ENCODE measurements at regions not wholly inside any gene's neighbourhood (a gene's known extent, or its start where the extent isn't known, plus 50 kb on each side); places are given as distances from the start of the nearest gene placed in this dataset.
"Not testable (repeated sequence)": the region's sequence is repeated elsewhere in the genome, so short reads cannot be mapped to it uniquely, and the experiment has no call there.

DNA sequence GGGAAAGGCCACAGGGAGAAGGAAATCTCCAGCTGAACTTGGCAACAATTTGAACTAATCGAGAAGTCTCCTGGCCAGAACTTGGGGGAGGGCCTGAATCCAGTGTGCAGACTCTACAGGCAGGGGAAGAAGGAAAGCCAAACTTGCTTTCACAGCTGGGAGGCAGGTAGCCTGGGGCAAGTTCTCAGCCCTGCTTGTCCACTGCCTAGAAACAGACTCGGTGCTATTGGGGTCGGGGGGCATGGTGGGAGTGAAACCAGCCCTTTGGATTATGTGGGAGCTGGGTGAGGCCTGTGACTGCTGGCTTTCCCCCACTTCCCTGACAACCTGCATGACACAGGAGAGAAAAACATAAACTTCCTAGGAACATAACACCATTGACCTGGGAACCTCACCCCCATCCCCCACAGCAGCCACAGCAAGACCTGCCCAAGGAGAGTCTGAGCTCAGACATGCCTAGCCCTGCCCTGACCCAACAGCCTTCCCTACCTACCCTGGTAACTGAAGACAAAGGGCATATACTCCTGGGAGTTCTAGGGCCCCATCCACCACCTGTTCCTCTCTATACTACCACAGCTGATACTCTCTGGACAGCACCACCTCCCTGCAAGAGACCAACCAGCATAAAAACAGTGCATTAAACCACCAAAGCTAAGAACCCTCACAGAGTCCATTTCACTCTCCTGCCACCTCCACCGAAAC, 103.7 kb upstream of the MNS1 start:
- no peak for DNase-seq

DNA sequence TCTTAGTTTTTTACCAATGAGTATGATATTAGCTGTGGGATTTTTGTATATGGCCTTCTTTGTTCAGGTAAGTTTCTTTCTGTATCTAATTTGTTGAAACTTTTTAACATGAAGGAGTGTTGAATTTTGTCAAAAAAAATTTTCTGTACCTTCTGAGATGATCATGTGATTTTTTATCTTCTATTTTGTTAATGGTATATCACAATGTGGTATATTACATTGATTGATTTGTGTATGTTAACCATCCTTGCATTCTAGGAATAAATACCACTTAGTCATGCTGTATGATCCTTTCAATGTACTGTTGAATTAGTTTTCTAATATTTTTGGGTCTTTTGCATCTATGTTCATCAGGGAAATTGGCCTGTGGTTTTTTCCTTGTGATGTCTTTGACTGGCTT, 92.5 kb upstream of the MNS1 start:
- DNase-seq: no peak

DNA sequence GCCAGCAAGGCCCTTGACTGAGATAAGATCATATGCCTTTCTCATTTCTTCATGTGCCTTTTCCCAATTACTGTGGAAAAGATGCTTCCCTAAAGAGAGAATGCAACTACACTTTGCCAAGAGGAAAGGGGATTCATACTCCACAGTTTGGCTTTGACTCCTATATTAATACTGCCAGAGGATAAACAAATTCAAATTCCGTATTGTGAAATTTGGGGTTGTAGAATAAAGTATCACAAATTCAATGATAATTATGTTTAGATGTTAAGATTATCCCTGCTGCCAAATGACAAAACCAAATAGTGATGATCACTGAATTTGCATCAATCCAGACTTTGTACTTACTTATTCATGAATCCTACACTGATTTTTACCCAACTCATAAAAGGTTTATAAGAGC, 88.5 kb upstream of the MNS1 start:
- DNase-seq: no peak

DNA sequence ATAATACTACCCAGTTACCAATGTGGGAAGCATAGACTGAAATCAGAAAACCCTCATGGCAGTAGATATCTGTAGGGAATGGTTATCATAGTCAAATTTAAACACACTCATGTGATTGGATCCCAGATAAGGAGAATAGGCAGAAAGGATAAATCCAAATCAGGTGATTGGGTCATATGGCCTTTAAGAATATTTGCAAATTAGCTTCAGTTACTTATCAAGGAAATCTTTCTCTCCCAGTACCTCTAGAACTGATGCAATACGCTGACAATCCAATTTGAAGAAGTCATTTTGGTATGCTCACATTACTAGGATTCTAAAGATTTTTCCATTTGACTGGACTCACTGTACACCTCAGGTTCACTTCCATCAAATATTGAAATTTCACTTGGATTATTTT, 87.7 kb upstream of the MNS1 start:
- DNase-seq: no peak

DNA sequence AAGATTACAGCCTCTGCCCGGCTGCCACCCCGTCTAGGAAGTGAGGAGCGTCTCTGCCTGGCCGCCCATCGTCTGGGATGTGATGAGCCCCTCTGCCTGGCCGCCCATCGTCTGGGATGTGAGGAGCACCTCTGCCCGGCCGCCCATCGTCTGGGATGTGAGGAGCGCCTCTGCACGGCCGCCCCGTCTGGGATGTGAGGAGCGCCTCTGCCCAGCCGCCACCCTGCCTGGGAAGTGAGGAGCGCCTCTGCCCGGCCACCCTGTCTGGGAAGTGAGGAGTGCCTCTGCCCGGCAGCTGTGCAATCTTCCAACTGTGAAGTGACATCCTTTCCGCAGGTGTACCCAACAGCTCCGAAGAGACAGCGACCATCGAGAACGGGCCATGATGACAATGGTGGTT, 75.6 kb upstream of the MNS1 start:
- not testable (repeated sequence) for DNase-seq

DNA sequence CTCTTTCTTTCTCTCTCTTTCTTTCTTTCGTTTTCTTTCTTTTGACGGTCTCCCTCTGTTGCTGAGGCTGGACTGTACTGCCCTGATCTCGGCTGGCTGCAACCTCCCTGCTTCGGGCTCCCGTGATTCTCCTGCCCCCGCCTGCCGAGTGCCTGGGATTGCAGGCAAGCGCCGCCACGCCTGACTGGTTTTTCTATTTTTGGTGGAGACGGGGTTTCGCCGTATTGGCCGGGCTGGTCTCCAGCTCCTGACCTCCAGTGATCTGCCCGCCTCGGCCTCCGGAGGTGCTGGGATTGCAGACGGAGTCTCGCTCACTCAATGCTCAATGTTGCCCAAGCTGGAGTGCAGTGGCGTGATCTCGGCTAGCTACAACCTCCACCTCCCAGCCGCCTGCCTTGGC, 75.2 kb upstream of the MNS1 start:
- not testable (repeated sequence) for DNase-seq

DNA sequence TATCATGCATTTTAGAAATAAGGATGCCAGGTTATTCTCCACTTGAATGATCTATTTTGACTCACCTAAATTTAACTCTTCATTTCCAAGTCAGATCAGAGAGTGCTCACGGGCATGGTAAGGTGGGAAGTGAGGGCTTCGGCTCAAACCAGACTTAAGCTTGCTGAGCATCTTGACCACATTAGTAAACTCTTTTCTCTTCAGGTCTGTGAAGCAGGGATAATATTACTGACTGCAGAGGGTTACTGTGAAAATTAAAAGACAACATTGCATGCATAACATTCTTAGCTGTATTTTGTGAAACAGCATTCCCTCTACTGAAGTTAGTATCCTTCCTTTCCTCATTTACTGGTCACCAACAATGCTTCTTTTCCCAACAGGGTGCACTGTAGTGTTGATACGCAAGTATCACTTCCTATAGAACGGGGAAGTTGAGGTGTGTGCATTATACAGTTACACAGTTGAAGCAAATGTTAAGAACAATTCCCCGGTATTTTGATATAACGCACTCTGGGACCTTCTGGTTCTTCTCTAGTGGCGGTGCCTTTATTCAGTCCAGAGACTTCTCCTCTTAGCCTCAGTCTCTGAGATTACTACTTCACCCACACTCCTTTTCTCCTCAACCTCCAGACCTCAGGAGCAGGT, 74.1 kb upstream of the MNS1 start:
- DNase-seq: no peak

DNA sequence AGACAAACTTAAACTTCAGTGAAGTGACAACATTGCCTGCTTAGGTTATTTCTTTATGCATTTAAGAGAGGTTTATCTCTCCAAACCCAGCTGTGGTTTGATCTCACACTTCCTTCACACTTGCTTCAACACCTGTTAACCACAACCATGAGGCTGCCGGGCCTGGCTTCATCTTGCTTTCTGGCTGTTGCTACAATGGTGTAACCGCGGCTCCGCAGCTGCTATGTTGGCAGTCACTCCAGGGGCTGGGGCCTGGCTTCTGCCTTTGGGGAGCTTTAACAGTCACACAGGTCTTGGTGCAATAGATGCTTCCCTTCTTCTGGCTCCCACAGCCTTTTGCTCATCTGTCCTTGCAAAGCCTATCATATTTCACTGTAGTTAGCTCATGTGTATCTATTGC, 72.9 kb upstream of the MNS1 start:
- DNase-seq: no peak

DNA sequence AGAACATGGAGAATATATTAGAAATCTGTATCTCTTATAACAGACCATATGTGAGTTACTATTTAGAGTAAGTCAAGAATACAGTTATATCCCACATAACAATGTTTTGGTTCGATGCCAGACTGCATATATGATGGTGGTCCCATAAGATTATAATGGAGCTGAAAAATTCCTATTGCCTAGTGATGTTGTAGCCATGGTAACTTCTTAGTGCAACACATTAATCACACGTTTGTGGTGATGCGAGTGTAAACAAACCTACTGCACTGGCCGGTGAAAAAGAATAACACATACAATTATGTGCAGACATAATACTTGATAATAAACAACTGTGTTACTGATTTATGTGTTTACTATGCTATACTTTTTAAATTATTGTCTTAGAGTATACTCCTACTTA, 69.8 kb upstream of the MNS1 start:
- DNase-seq: no peak

DNA sequence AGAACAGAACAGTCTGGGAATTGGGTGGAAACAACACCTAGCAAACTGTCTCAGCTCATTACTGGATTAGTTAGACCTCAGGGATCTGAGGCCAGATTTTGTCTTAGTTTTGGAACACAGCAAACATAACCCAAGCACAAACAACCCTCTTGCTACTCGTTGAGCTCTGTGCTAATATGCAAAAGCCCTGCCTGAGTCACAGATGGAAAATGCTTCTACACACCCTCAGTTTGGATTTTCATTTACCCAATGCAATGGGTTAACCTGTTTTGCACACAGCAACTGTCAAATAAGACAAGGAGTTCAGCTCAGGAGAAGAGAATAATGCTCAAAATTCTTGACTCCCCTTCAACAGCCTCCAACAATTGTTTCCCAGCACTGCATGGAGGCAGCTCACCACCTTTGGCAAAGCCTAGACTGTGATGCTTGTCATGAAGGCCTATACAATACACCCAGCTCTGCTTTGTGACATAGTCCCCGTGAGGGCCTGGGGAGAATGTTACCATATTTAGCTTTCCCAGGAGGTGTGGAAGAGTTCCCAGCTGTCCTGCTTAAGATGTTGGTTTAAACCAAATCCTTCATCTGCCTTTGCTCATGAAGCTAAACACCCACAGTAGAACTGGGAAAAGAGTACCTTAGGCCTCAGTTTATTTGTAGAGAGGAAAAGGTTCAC, 68.9 kb upstream of the MNS1 start:
- DNase-seq: no peak

DNA sequence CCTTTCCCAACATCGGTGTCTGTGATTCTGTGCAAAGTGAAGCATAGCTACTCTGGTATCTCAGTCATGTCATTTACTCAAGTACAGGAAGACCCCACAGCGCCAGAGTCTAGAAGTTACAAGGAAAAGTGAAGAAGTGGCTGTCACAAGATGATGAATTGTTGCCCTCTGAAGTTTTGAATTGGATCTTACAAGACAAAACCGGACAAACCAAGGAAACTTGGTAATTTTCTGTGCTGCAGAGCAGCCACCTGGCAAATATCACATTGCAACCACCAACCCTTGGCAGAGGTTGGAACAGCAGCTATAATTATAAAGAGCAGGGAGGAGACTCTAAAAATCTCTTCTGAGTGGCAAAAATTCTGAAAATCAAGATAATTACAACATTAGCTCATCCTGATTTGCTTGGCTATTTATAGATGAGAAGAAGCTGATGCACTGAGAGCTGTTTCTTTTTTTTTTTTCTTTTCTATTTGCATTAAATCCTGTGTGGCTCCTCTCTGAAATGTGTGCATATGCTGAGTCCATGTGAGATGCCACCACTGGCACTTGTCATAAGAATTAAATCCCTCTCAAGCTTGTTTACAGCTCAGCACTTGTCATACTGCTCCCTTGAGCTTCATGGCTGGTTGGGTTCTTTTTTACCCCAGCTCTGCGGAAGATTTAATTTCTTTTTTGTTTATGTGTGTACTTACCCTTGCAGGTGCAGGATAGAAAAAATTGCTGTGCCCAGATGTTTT, 68.0 kb upstream of the MNS1 start:
- peak; percentile 19 for DNase-seq

DNA sequence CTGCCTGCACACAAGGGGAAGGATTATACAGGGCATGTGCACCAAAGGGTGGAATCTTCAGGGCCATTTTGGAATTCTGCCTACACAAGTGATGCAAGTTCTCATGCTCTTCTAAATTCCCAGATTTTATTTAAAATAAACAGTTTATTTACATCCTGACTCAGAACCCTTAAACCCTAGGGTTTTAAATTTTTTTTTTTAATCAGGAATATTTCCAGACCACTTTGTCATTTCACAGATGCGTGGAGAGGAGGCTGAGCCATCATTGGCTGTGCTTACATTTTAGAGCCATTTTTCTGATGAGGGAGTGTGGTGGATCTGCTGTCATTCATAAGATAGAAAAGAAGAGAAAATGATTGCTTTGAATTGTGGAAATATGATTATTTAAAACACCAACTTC, 65.2 kb upstream of the MNS1 start:
- no peak for DNase-seq

DNA sequence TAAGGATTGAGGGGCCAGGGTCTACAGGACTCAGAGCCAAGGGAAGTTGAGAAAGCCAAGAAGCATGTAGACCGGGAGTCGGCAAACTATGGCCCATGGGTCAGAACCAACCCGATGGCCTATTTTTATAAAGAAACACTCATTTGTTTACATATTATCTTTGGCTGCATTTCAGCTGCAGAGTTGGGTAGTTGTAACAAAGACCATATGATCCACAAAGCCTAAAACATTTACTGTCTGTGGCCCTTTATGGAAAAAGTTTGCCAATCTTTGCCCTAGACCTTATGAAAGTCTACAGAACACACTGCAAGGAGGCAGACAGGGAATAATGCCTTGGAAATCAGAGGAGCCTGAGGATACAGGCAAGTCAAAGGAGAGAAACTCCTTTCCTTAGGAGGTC, 63.2 kb upstream of the MNS1 start:
- DNase-seq: no peak

DNA sequence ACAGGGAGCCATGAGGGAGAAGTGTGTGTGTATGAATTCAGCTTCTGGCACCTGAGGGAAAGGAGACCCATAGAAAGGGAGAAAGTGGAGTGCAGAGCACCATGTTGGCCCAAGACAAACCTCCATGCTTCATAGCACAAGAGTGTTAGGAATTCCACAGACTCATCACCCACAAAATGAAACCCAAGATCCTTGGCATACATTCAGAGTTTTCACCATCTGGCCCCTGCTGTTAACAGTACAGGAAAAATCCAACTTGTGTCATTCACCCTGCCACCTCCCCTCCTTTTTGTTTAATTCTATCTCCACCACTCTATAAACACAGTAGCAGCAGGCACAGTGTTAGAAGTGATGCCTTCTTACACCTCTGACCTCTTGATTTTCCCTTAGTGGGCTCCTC, 60.0 kb upstream of the MNS1 start:
- DNase-seq: no peak

DNA sequence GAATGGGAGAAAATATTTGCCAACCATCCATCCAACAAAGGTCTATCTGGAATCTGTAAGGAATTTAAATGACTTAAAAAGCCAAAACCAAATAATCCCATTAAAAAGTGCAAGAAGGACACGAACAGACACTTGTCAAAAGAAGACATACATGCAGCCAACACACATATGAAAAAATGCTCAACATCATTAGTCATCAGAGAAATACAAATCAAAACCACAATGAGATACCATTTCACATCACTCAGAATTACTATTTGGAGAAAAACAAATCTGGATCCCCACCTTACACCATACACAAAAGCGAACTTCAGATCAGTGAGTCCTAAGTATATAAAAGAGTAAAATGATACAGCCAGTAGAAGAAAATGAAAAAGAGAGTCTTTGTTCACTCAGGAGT, 58.6 kb upstream of the MNS1 start:
- no peak for DNase-seq

DNA sequence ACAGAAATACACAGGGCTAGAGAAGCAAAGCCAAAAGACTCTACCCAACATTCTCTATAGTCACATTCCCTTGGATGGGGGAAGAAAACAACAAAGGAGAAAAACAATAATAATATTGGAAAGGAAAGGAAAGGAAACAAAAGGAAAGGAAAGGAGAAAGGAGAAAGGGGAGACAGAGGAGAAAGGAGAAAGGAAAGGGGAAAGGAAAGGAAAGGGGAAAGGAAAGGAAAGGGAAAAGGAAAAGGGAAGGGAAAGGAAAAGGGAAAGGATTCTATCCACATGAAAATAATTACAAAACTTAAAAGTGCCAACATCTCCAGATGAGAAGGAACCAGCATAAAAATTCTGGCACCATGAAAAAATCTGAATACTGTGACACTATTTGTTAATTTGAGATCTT, 54.1 kb upstream of the MNS1 start:
- DNase-seq: no peak

Measured in NCI-H510A treated with DMSO at 0.1 percent for 48 hours (cell line).